GM23338 (cell line): ENCODE measurements at regions not wholly inside any gene's neighbourhood (a gene's known extent, or its start where the extent isn't known, plus 50 kb on each side); places are given as distances from the start of the nearest gene placed in this dataset.

Experiments
- ATAC-seq: fragments of 200-7000 bp; cut with Tn5 transposase; 3 replicates; pipeline ENCODE4 v1.9.1; 2020
- DNase-seq: peaks from one replicate; pipeline ENCODE4 v3.0.0-alpha.2; 2015; ENCODE audit warnings: low spot score
- H2AFZ ChIP-seq: fragments of 200-600 bp; sonication (generic); 2 replicates; pipeline ENCODE4 v1.8.0; 2016; ENCODE audit warnings: antibody characterized with exemption, mild to moderate bottlenecking, moderate library complexity
- H3F3A ChIP-seq: fragments of 200-600 bp; sonication (generic); replicated peaks from 2 replicates; pipeline ENCODE4 v1.8.0; 2017; ENCODE audit warnings: antibody characterized with exemption, mixed run types, low read depth
- H3K27ac ChIP-seq: fragments of 200-600 bp; sonication (generic); 2 replicates; pipeline ENCODE4 v1.6.1; 2016; ENCODE audit warnings: low read depth
- H3K27me3 ChIP-seq: fragments of 200-600 bp; sonication (generic); 2 replicates; pipeline ENCODE4 v1.8.0; 2016; ENCODE audit warnings: mild to moderate bottlenecking, mixed run types, moderate library complexity; ENCODE audit not compliant: insufficient read depth
- H3K36me3 ChIP-seq: fragments of 200-600 bp; sonication (generic); 2 replicates; pipeline ENCODE4 v1.8.0; 2016; ENCODE audit warnings: mild to moderate bottlenecking; ENCODE audit not compliant: insufficient read depth
- H3K4me1 ChIP-seq: fragments of 200-600 bp; sonication (generic); 2 replicates; pipeline ENCODE4 v1.8.0; 2016; ENCODE audit warnings: mild to moderate bottlenecking, moderate library complexity; ENCODE audit not compliant: insufficient read depth
- H3K4me2 ChIP-seq: fragments of 200-600 bp; sonication (generic); 2 replicates; pipeline ENCODE4 v1.7.1; 2017; ENCODE audit warnings: mixed run types
- H3K4me3 ChIP-seq: fragments of 200-600 bp; sonication (generic); 2 replicates; pipeline ENCODE4 v1.6.1; 2016; ENCODE audit warnings: mixed run types
- H3K79me2 ChIP-seq: fragments of 200-600 bp; sonication (generic); replicated peaks from 2 replicates; pipeline ENCODE4 v1.8.0; 2017; ENCODE audit warnings: mild to moderate bottlenecking; ENCODE audit not compliant: insufficient read depth
- H3K9me2 ChIP-seq: fragments of 200-600 bp; sonication (generic); 2 replicates; pipeline ENCODE4 v1.8.0; 2017; ENCODE audit not compliant: insufficient read depth
- H4K20me1 ChIP-seq: fragments of 200-600 bp; sonication (generic); replicated peaks from 2 replicates; pipeline ENCODE4 v1.8.0; 2017; ENCODE audit warnings: mild to moderate bottlenecking; ENCODE audit not compliant: insufficient read depth
- H3K27ac Mint-ChIP-seq: 2 replicates; pipeline ENCODE4 v1.8.0; 2020; ENCODE audit warnings: inconsistent platforms, mild to moderate bottlenecking, moderate library complexity, mixed read lengths
- H3K27me3 Mint-ChIP-seq: 3 replicates; pipeline ENCODE4 v1.8.0; 2022; ENCODE audit warnings: low read depth, mild to moderate bottlenecking, moderate library complexity, mixed read lengths, inconsistent platforms; ENCODE audit not compliant: insufficient read depth, poor library complexity
- H3K36me3 Mint-ChIP-seq: 3 replicates; pipeline ENCODE4 v1.8.0; 2021; ENCODE audit warnings: low read depth, mild to moderate bottlenecking, inconsistent platforms, moderate library complexity, mixed read lengths
- H3K4me1 Mint-ChIP-seq: 3 replicates; pipeline ENCODE4 v1.8.0; 2020; ENCODE audit warnings: mild to moderate bottlenecking, inconsistent platforms, mixed read lengths
- H3K4me3 Mint-ChIP-seq: 3 replicates; pipeline ENCODE4 v1.8.0; 2021; ENCODE audit warnings: moderate library complexity, mild to moderate bottlenecking, inconsistent platforms, mixed read lengths
- H3K9me3 Mint-ChIP-seq: 3 replicates; pipeline ENCODE4 v1.8.0; 2020; ENCODE audit warnings: moderate library complexity, mild to moderate bottlenecking, inconsistent platforms, mixed read lengths
- CREB1 ChIP-seq: fragments of 250-450 bp; sonication (Bioruptor Pico); IDR thresholded peaks from 2 replicates; pipeline ENCODE4 v1.5.0; 2020; ENCODE audit warnings: low read depth, mild to moderate bottlenecking, moderate library complexity
- EZH2 ChIP-seq: fragments of 200-600 bp; sonication (generic); IDR thresholded peaks from one replicate; pipeline ENCODE4 v1.8.0; 2017; ENCODE audit warnings: antibody characterized with exemption, mild to moderate bottlenecking, low read depth; ENCODE audit not compliant: unreplicated experiment
- EZH2phosphoT487 ChIP-seq: fragments of 200-600 bp; sonication (generic); IDR thresholded peaks from one replicate; pipeline ENCODE4 v1.8.1; 2018; ENCODE audit warnings: antibody characterized with exemption; ENCODE audit not compliant: unreplicated experiment
- JUNB ChIP-seq: IDR thresholded peaks from one replicate; pipeline ENCODE4 v1.6.1; 2016; ENCODE audit warnings: antibody characterized with exemption; ENCODE audit not compliant: unreplicated experiment
- NANOG ChIP-seq: IDR thresholded peaks from 2 replicates; pipeline ENCODE4 v1.6.1; 2016; ENCODE audit warnings: antibody characterized with exemption, borderline replicate concordance
- POLR2AphosphoS5 ChIP-seq: IDR thresholded peaks from 2 replicates; pipeline ENCODE4 v1.6.1; 2016; ENCODE audit warnings: antibody characterized with exemption, low read depth
- STAT1 ChIP-seq: IDR thresholded peaks from one replicate; pipeline ENCODE4 v1.6.1; 2016; ENCODE audit warnings: antibody characterized with exemption; ENCODE audit not compliant: unreplicated experiment
- ZNF114 ChIP-seq: fragments of 250-450 bp; sonication (Bioruptor Pico); IDR thresholded peaks from 2 replicates; pipeline ENCODE4 v1.5.0; 2020; ENCODE audit warnings: mild to moderate bottlenecking, moderate library complexity
- ZNF331 ChIP-seq: fragments of 250-450 bp; sonication (Bioruptor Pico); IDR thresholded peaks from 2 replicates; pipeline ENCODE4 v1.5.0; 2020; ENCODE audit warnings: low read depth, mild to moderate bottlenecking, moderate library complexity
- TF ChIP-seq, protein P1 (sequence below): IDR thresholded peaks from 2 replicates; pipeline ENCODE4 v1.6.1; 2016; ENCODE audit warnings: antibody characterized with exemption
- TF ChIP-seq, protein P2 (sequence below): fragments of 250-450 bp; sonication (Bioruptor Pico); IDR thresholded peaks from 2 replicates; pipeline ENCODE4 v1.5.0; 2020; ENCODE audit warnings: mild to moderate bottlenecking, moderate library complexity
- TF ChIP-seq, protein P3 (sequence below), 2 experiments: fragments of 200-600 bp in 1 of 2; sonication (generic) in 1 of 2; conservative IDR thresholded peaks; 2 replicates each; pipeline versions ENCODE4 v1.5.1 to v1.6.1; 2016 to 2017; ENCODE audit warnings: antibody characterized with exemption in 2 of 2, low read depth in 2 of 2, mild to moderate bottlenecking in 2 of 2, moderate library complexity in 1 of 2
- TF ChIP-seq, protein P4 (sequence below): IDR thresholded peaks from one replicate; pipeline ENCODE4 v1.6.1; 2018; ENCODE audit warnings: antibody characterized with exemption; ENCODE audit not compliant: unreplicated experiment

DNA sequence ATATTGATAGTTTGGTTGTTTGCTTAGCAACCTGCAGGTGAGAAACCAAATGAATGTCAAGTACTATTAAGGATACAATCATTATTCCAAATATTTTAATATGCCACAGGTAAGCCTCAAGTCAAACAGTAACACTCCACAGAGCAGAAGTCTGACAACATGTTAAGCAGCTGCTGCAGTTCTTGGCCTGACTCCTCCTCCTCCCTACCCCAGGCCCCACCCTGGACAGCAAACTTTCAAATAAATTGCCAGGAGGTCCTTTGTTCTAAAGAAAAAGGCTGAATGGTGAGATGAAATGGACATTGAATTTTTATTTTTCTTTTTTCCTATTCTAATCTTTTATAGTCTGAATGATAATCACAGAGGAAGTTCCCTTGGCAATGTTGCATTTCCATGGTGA is 260.0 kb upstream of the POU2AF2 start:
- DNase-seq: no peak
- H3K4me1 Mint-ChIP-seq: no peaks in the 10 kb centered on the region
- no peaks in the 10 kb centered on the region for H3K36me3 Mint-ChIP-seq
- no peak overlapping the region for H2AFZ ChIP-seq
- no peak overlapping the region for H3K4me3 ChIP-seq
- H3K27ac ChIP-seq: no peak overlapping the region
- ATAC-seq: no peak
- H4K20me1 ChIP-seq: no peaks in the 10 kb centered on the region
- H3K79me2 ChIP-seq: no peaks in the 10 kb centered on the region
- H3K4me1 ChIP-seq: no peaks in the 10 kb centered on the region
- no peaks in the 10 kb centered on the region for H3K27me3 ChIP-seq
- no peaks in the 10 kb centered on the region; the same call in 1 of the 2 replicates for H3K9me2 ChIP-seq
- no peaks in the 10 kb centered on the region for H3K36me3 ChIP-seq
- H3K27me3 Mint-ChIP-seq: no peaks in the 10 kb centered on the region
- no peak overlapping the region for H3K4me3 Mint-ChIP-seq
- no peaks in the 10 kb centered on the region for H3F3A ChIP-seq
- no peak for TF ChIP-seq ZNF331 (CRISPR knock-in tag)
- TF ChIP-seq, protein P1, sequence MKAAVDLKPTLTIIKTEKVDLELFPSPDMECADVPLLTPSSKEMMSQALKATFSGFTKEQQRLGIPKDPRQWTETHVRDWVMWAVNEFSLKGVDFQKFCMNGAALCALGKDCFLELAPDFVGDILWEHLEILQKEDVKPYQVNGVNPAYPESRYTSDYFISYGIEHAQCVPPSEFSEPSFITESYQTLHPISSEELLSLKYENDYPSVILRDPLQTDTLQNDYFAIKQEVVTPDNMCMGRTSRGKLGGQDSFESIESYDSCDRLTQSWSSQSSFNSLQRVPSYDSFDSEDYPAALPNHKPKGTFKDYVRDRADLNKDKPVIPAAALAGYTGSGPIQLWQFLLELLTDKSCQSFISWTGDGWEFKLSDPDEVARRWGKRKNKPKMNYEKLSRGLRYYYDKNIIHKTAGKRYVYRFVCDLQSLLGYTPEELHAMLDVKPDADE: no peak
- TF ChIP-seq ZNF114 (CRISPR knock-in tag): no peak
- TF ChIP-seq JUNB: no peak
- TF ChIP-seq POLR2AphosphoS5: no peak
- TF ChIP-seq, protein P2, sequence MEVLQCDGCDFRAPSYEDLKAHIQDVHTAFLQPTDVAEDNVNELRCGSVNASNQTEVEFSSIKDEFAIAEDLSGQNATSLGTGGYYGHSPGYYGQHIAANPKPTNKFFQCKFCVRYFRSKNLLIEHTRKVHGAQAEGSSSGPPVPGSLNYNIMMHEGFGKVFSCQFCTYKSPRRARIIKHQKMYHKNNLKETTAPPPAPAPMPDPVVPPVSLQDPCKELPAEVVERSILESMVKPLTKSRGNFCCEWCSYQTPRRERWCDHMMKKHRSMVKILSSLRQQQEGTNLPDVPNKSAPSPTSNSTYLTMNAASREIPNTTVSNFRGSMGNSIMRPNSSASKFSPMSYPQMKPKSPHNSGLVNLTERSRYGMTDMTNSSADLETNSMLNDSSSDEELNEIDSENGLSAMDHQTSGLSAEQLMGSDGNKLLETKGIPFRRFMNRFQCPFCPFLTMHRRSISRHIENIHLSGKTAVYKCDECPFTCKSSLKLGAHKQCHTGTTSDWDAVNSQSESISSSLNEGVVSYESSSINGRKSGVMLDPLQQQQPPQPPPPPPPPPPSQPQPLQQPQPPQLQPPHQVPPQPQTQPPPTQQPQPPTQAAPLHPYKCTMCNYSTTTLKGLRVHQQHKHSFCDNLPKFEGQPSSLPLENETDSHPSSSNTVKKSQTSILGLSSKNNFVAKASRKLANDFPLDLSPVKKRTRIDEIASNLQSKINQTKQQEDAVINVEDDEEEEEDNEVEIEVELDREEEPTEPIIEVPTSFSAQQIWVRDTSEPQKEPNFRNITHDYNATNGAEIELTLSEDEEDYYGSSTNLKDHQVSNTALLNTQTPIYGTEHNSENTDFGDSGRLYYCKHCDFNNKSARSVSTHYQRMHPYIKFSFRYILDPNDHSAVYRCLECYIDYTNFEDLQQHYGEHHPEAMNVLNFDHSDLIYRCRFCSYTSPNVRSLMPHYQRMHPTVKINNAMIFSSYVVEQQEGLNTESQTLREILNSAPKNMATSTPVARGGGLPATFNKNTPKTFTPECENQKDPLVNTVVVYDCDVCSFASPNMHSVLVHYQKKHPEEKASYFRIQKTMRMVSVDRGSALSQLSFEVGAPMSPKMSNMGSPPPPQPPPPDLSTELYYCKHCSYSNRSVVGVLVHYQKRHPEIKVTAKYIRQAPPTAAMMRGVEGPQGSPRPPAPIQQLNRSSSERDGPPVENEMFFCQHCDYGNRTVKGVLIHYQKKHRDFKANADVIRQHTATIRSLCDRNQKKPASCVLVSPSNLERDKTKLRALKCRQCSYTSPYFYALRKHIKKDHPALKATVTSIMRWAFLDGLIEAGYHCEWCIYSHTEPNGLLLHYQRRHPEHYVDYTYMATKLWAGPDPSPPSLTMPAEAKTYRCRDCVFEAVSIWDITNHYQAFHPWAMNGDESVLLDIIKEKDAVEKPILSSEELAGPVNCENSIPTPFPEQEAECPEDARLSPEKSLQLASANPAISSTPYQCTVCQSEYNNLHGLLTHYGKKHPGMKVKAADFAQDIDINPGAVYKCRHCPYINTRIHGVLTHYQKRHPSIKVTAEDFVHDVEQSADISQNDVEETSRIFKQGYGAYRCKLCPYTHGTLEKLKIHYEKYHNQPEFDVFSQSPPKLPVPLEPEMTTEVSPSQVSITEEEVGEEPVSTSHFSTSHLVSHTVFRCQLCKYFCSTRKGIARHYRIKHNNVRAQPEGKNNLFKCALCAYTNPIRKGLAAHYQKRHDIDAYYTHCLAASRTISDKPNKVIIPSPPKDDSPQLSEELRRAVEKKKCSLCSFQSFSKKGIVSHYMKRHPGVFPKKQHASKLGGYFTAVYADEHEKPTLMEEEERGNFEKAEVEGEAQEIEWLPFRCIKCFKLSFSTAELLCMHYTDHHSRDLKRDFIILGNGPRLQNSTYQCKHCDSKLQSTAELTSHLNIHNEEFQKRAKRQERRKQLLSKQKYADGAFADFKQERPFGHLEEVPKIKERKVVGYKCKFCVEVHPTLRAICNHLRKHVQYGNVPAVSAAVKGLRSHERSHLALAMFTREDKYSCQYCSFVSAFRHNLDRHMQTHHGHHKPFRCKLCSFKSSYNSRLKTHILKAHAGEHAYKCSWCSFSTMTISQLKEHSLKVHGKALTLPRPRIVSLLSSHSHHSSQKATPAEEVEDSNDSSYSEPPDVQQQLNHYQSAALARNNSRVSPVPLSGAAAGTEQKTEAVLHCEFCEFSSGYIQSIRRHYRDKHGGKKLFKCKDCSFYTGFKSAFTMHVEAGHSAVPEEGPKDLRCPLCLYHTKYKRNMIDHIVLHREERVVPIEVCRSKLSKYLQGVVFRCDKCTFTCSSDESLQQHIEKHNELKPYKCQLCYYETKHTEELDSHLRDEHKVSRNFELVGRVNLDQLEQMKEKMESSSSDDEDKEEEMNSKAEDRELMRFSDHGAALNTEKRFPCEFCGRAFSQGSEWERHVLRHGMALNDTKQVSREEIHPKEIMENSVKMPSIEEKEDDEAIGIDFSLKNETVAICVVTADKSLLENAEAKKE (CRISPR knock-in tag): no peak
- TF ChIP-seq, protein P3, sequence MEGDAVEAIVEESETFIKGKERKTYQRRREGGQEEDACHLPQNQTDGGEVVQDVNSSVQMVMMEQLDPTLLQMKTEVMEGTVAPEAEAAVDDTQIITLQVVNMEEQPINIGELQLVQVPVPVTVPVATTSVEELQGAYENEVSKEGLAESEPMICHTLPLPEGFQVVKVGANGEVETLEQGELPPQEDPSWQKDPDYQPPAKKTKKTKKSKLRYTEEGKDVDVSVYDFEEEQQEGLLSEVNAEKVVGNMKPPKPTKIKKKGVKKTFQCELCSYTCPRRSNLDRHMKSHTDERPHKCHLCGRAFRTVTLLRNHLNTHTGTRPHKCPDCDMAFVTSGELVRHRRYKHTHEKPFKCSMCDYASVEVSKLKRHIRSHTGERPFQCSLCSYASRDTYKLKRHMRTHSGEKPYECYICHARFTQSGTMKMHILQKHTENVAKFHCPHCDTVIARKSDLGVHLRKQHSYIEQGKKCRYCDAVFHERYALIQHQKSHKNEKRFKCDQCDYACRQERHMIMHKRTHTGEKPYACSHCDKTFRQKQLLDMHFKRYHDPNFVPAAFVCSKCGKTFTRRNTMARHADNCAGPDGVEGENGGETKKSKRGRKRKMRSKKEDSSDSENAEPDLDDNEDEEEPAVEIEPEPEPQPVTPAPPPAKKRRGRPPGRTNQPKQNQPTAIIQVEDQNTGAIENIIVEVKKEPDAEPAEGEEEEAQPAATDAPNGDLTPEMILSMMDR (conservative IDR thresholded peaks at IDR 0.05; ENCODE audit: low read depth in 2 of 2): no peak
- no peak for TF ChIP-seq CREB1 (CRISPR knock-in tag)
- no peak for TF ChIP-seq EZH2phosphoT487
- TF ChIP-seq, protein P4, sequence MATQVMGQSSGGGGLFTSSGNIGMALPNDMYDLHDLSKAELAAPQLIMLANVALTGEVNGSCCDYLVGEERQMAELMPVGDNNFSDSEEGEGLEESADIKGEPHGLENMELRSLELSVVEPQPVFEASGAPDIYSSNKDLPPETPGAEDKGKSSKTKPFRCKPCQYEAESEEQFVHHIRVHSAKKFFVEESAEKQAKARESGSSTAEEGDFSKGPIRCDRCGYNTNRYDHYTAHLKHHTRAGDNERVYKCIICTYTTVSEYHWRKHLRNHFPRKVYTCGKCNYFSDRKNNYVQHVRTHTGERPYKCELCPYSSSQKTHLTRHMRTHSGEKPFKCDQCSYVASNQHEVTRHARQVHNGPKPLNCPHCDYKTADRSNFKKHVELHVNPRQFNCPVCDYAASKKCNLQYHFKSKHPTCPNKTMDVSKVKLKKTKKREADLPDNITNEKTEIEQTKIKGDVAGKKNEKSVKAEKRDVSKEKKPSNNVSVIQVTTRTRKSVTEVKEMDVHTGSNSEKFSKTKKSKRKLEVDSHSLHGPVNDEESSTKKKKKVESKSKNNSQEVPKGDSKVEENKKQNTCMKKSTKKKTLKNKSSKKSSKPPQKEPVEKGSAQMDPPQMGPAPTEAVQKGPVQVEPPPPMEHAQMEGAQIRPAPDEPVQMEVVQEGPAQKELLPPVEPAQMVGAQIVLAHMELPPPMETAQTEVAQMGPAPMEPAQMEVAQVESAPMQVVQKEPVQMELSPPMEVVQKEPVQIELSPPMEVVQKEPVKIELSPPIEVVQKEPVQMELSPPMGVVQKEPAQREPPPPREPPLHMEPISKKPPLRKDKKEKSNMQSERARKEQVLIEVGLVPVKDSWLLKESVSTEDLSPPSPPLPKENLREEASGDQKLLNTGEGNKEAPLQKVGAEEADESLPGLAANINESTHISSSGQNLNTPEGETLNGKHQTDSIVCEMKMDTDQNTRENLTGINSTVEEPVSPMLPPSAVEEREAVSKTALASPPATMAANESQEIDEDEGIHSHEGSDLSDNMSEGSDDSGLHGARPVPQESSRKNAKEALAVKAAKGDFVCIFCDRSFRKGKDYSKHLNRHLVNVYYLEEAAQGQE: no peak
- TF ChIP-seq EZH2: no peak
- no peak for TF ChIP-seq STAT1
- TF ChIP-seq NANOG: no peak
- H3K4me2 ChIP-seq: no peak overlapping the region
- H3K27ac Mint-ChIP-seq: no peak overlapping the region
- no peaks in the 10 kb centered on the region for H3K9me3 Mint-ChIP-seq
